Erythroblast (primary cell): ENCODE measurements at regions not wholly inside any gene's neighbourhood (a gene's known extent, or its start where the extent isn't known, plus 50 kb on each side); places are given as distances from the start of the nearest gene placed in this dataset.

Source experiments
- GATA1 ChIP-seq: IDR thresholded peaks from 2 replicates; pipeline ENCODE4 v1.6.1; 2011; ENCODE audit warnings: low read depth, mild to moderate bottlenecking, control low read depth, low read length, moderate library complexity
- POLR2A ChIP-seq: IDR thresholded peaks from 2 replicates; pipeline ENCODE4 v1.6.1; 2011; ENCODE audit warnings: mild to moderate bottlenecking, low read length

- peak; percentile 72 for TF ChIP-seq POLR2A
- TF ChIP-seq GATA1 = no peak
Measured at GRCh38 chr5:173781816-173782670, 106.1 kb upstream of the CPEB4 start.
